SU-DHL-6 (cell line): ENCODE measurements at regions not wholly inside any gene's neighbourhood (a gene's known extent, or its start where the extent isn't known, plus 50 kb on each side); places are given as distances from the start of the nearest gene placed in this dataset.

Source experiments
- H2AFZ ChIP-seq: fragments of 200-600 bp; sonication (generic); 2 replicates; pipeline ENCODE4 v1.6.1; 2014; ENCODE audit warnings: low read depth, mild to moderate bottlenecking, moderate library complexity, mixed read lengths, antibody characterized with exemption, low read length; ENCODE audit not compliant: severe bottlenecking
- H3F3A ChIP-seq: fragments of 200-600 bp; shearing (Covaris generic); 2 replicates; pipeline ENCODE4 v1.6.0; 2016; ENCODE audit warnings: antibody characterized with exemption, mild to moderate bottlenecking; ENCODE audit not compliant: insufficient read depth
- H3K27ac ChIP-seq: fragments of 200-600 bp; sonication (generic); 2 replicates; pipeline ENCODE4 v1.5.1; 2016; ENCODE audit warnings: low read depth, mild to moderate bottlenecking, low read length, moderate library complexity, mixed read lengths
- H3K27me3 ChIP-seq: fragments of 200-600 bp; sonication (generic), shearing (Covaris generic); 2 replicates; pipeline ENCODE4 v1.6.0; 2014; ENCODE audit warnings: mild to moderate bottlenecking, low read length
- H3K36me3 ChIP-seq: fragments of 200-600 bp; sonication (generic); 2 replicates; pipeline ENCODE4 v1.6.1; 2014; ENCODE audit warnings: mild to moderate bottlenecking, low read length, mixed read lengths
- H3K4me2 ChIP-seq: fragments of 300-600, 200-600 bp; shearing (Covaris generic), sonication (generic); 2 replicates; pipeline ENCODE4 v1.6.0; 2014; ENCODE audit warnings: low read length, low read depth, mild to moderate bottlenecking; ENCODE audit not compliant: poor library complexity, severe bottlenecking
- H3K4me3 ChIP-seq: fragments of 200-600 bp; sonication (generic); 2 replicates; pipeline ENCODE4 v1.5.1; 2014; ENCODE audit warnings: antibody characterized with exemption, low read length, mild to moderate bottlenecking, mixed read lengths; ENCODE audit not compliant: insufficient read depth, poor library complexity, severe bottlenecking
- H3K79me2 ChIP-seq: fragments of 200-600 bp; sonication (generic); 2 replicates; pipeline ENCODE4 v1.6.1; 2014; ENCODE audit warnings: mild to moderate bottlenecking, low read length, moderate library complexity; ENCODE audit not compliant: insufficient read depth
- H3K9ac ChIP-seq: fragments of 200-600 bp; sonication (generic); 2 replicates; pipeline ENCODE4 v1.7.0; 2014; ENCODE audit warnings: mild to moderate bottlenecking, low read length
- H3K9me2 ChIP-seq: fragments of 200-600 bp; sonication (generic); replicated peaks from 2 replicates; pipeline ENCODE4 v1.6.1; 2014; ENCODE audit warnings: low read length; ENCODE audit not compliant: insufficient read depth
- H3K9me3 ChIP-seq: fragments of 200-600 bp; sonication (generic); 2 replicates; pipeline ENCODE4 v1.6.1; 2014; ENCODE audit warnings: low read length, mixed read lengths; ENCODE audit not compliant: insufficient read depth
- H4K20me1 ChIP-seq: fragments of 200-600 bp; sonication (generic); 2 replicates; pipeline ENCODE4 v1.6.1; 2014; ENCODE audit warnings: low read depth, mild to moderate bottlenecking, antibody characterized with exemption, low read length, moderate library complexity, mixed read lengths
- CTCF ChIP-seq: fragments of 200-600 bp; sonication (generic); IDR thresholded peaks from one replicate; pipeline ENCODE4 v1.5.1; 2017; ENCODE audit warnings: antibody characterized with exemption, mild to moderate bottlenecking, low read length, moderate library complexity; ENCODE audit not compliant: insufficient read depth, poor library complexity, severe bottlenecking
- EZH2phosphoT487 ChIP-seq: fragments of 200-600 bp; sonication (generic), shearing (Covaris generic); conservative IDR thresholded peaks from 2 replicates; pipeline ENCODE4 v1.6.1; 2018; ENCODE audit warnings: mild to moderate bottlenecking, antibody characterized with exemption, low read length, moderate library complexity, mixed read lengths

- no peaks in the 10 kb centered on the region for H3K27me3 ChIP-seq
- no peak overlapping the region for H3K27ac ChIP-seq
- H3K9me3 ChIP-seq = no peaks in the 10 kb centered on the region
- TF ChIP-seq EZH2phosphoT487 (no peak), CTCF (no peak)
- no peak overlapping the region for H3K4me3 ChIP-seq
- no peaks in the 10 kb centered on the region for H3K9me2 ChIP-seq
- H3K9ac ChIP-seq = no peak overlapping the region
- no peak overlapping the region for H2AFZ ChIP-seq
- H3K36me3 ChIP-seq = no peaks in the 10 kb centered on the region
- H4K20me1 ChIP-seq = no peaks in the 10 kb centered on the region
- H3F3A ChIP-seq = no peaks in the 10 kb centered on the region
- no peak overlapping the region for H3K4me2 ChIP-seq
- no peaks in the 10 kb centered on the region for H3K79me2 ChIP-seq
These were observed 485.4 kb downstream of the C4orf33 start for GRCh38 chr4:129581305-129581704.

GRCh38 chr4:129583868-129584267, 487.9 kb downstream of the C4orf33 start:
- no peak overlapping the region for H3K9ac ChIP-seq
- H2AFZ ChIP-seq = no peak overlapping the region
- H3K4me2 ChIP-seq = no peak overlapping the region
- no peak overlapping the region for H3K4me3 ChIP-seq
- no peaks in the 10 kb centered on the region for H3K27me3 ChIP-seq
- TF ChIP-seq EZH2phosphoT487 = no peak
- TF ChIP-seq CTCF = no peak
- no peak overlapping the region for H3K27ac ChIP-seq
- H3K9me3 ChIP-seq = no peaks in the 10 kb centered on the region
- no peaks in the 10 kb centered on the region for H3K79me2 ChIP-seq
- no peaks in the 10 kb centered on the region for H3K36me3 ChIP-seq
- H3K9me2 ChIP-seq = no peaks in the 10 kb centered on the region
- H4K20me1 ChIP-seq = no peaks in the 10 kb centered on the region
- H3F3A ChIP-seq = no peaks in the 10 kb centered on the region

- Histone ChIP-seq H4K20me1 (no peaks in the 10 kb centered on the region), H3K9ac (no peak overlapping the region), H3F3A (no peaks in the 10 kb centered on the region), H3K36me3 (no peaks in the 10 kb centered on the region), H2AFZ (no peak overlapping the region), H3K9me3 (no peaks in the 10 kb centered on the region), H3K4me3 (no peak overlapping the region), H3K79me2 (no peaks in the 10 kb centered on the region), H3K9me2 (no peaks in the 10 kb centered on the region), H3K27me3 (no peaks in the 10 kb centered on the region), H3K4me2 (no peak overlapping the region), H3K27ac (no peak overlapping the region)
- no peak for TF ChIP-seq CTCF
- no peak for TF ChIP-seq EZH2phosphoT487
These were observed 502.6 kb downstream of the C4orf33 start for GRCh38 chr4:129598582-129598981.

GRCh38 chr4:129600898-129601297, 504.9 kb downstream of the C4orf33 start:
- H3F3A ChIP-seq = no peaks in the 10 kb centered on the region
- no peaks in the 10 kb centered on the region for H3K9me2 ChIP-seq
- no peak overlapping the region for H3K4me3 ChIP-seq
- no peaks in the 10 kb centered on the region for H3K27me3 ChIP-seq
- H3K27ac ChIP-seq = no peak overlapping the region
- H3K9ac ChIP-seq = no peak overlapping the region
- no peak overlapping the region for H2AFZ ChIP-seq
- no peak overlapping the region for H3K4me2 ChIP-seq
- TF ChIP-seq EZH2phosphoT487 = no peak
- no peak for TF ChIP-seq CTCF
- H3K9me3 ChIP-seq = no peaks in the 10 kb centered on the region
- no peaks in the 10 kb centered on the region for H3K36me3 ChIP-seq
- no peaks in the 10 kb centered on the region for H4K20me1 ChIP-seq
- no peaks in the 10 kb centered on the region for H3K79me2 ChIP-seq
